PC-9 (cell line): ENCODE measurements at regions not wholly inside any gene's neighbourhood (a gene's known extent, or its start where the extent isn't known, plus 50 kb on each side); places are given as distances from the start of the nearest gene placed in this dataset.

Experiments used
- BruUV-seq: library from RNA; stranded (reverse); fragments of 400-500 nt; replicated peaks from 2 replicates; lab custom pipeline; 2021; lab: Mats Ljungman, UMichigan
- CTCF ChIA-PET: fragments of 300-600 bp; sonication (Branson Sonifier 250); formaldehyde crosslinking; loops from one replicate; lab custom pipeline; 2022; ENCODE audit warnings: antibody characterized with exemption; lab: Charles Lee
- POLR2A ChIA-PET: fragments of 300-600 bp; sonication (Branson Sonifier 250); formaldehyde crosslinking; loops from one replicate; lab custom pipeline; 2022; ENCODE audit warnings: antibody characterized with exemption; ENCODE audit not compliant: unreplicated experiment; lab: Charles Lee
- DNase-seq, 2 experiments: peaks; one replicate each; pipeline versions ENCODE4 v3.0.0 to v3.0.0-alpha.2; 2015 to 2022; ENCODE audit warnings: mixed read lengths in 1 of 2
- H2AFZ ChIP-seq: fragments of 200-600 bp; sonication (generic); 2 replicates; pipeline ENCODE4 v1.8.1; 2017; ENCODE audit warnings: antibody characterized with exemption
- H3F3A ChIP-seq: fragments of 200-600 bp; sonication (generic); 2 replicates; pipeline ENCODE4 v1.8.1; 2017; ENCODE audit warnings: antibody characterized with exemption, mild to moderate bottlenecking, low read depth; ENCODE audit not compliant: insufficient read depth
- H3K27ac ChIP-seq: fragments of 200-600 bp; sonication (generic); 2 replicates; pipeline ENCODE4 v1.6.1; 2016; ENCODE audit warnings: mixed run types
- H3K27me3 ChIP-seq: fragments of 200-600 bp; sonication (generic); 2 replicates; pipeline ENCODE4 v1.6.1; 2016; ENCODE audit warnings: low read depth, mixed run types; ENCODE audit not compliant: insufficient read depth
- H3K36me3 ChIP-seq: fragments of 200-600 bp; sonication (generic); 2 replicates; pipeline ENCODE4 v1.6.1; 2016; ENCODE audit warnings: low read depth, mixed run types
- H3K4me1 ChIP-seq: fragments of 200-600 bp; sonication (generic); replicated peaks from 2 replicates; pipeline ENCODE4 v1.6.1; 2016; ENCODE audit warnings: mixed run types; ENCODE audit not compliant: insufficient read depth
- H3K4me2 ChIP-seq: fragments of 200-600 bp; sonication (generic); 2 replicates; pipeline ENCODE4 v1.6.1; 2017; ENCODE audit warnings: mixed run types
- H3K4me3 ChIP-seq: fragments of 200-600 bp; sonication (generic); 2 replicates; pipeline ENCODE4 v1.6.1; 2016; ENCODE audit warnings: mixed run types
- H3K79me2 ChIP-seq: fragments of 200-600 bp; sonication (generic); 2 replicates; pipeline ENCODE4 v1.6.1; 2017; ENCODE audit warnings: low read depth, mixed run types
- H3K9me2 ChIP-seq: fragments of 200-600 bp; sonication (generic); 2 replicates; pipeline ENCODE4 v1.8.1; 2017; ENCODE audit warnings: mild to moderate bottlenecking; ENCODE audit not compliant: insufficient read depth
- H3K9me3 ChIP-seq: fragments of 200-600 bp; sonication (generic); 2 replicates; pipeline ENCODE4 v1.8.1; 2016; ENCODE audit warnings: low read depth; ENCODE audit not compliant: insufficient read depth
- H4K20me1 ChIP-seq: fragments of 200-600 bp; sonication (generic); 2 replicates; pipeline ENCODE4 v1.8.1; 2017; ENCODE audit not compliant: insufficient read depth
- EZH2 ChIP-seq: fragments of 200-600 bp; sonication (generic); IDR thresholded peaks from 2 replicates; pipeline ENCODE4 v1.8.0; 2017; ENCODE audit warnings: antibody characterized with exemption, low read depth
- intact Hi-C: fragments of 100-400 bp; cut with micrococcal nuclease; formaldehyde crosslinking; loops from one replicate; pipeline ENCODE4 v1.10.0; 2022; ENCODE audit not compliant: unreplicated experiment
- TF ChIP-seq, protein P1 (sequence below): fragments of 200-600 bp; sonication (generic); conservative IDR thresholded peaks from 2 replicates; pipeline ENCODE4 v1.6.1; 2017; ENCODE audit warnings: mixed run types, antibody characterized with exemption, mild to moderate bottlenecking, moderate library complexity

DNA sequence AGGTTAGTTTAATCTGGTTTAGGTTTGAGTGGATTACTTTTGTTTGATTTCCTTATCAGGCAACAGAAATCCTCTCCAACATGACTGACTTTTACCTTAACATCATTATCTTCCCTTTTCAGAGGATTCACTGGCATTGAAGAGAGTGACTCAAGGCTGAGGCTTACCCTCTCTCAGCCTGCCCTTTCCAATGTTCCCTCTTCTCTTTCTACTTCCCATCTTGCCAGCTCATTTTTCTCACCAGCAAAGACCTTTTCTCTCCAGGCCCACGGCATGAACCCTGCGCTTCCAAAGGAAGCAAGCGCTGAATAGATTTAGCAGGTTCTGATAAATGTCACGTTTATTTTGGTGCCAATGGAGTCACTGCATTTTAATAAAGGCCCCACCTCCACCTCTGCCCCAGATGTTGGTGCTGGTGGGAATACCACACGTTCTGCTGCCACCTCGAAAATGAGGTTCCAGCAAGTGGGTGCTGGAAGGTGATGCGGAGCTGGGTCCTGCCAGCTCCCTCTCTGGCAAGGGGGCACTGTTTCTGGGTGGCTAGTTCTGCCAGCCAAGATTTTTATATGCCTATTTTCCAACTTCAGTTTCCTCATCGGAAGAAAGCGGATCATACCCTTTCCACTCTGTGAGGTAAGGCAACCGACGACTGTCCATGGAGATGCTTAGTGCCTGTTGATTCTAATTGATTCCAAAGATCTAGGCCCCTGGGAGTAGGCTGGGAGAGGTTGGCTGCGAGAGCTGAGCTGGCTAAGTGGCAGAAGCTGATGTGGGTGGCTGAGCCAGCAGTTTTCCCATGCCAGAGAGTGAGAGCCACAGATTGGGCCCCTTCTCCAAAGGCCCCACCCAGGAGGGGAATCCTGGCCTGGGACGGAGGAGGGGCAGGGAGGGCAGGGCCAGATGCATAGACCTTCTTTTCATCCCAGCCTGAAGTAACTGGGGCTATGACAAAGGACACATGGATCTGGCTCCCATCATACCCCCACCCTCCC is 87.7 kb upstream of the MAFB start:
- ChIA-PET POLR2A (no interaction called here), CTCF (no interaction called here)
- Histone ChIP-seq H3F3A (no peaks in the 10 kb centered on the region), H3K9me3 (no peaks in the 10 kb centered on the region), H3K27me3 (peaks cover 39% of the 10 kb centered on the region), H3K4me3 (no peak overlapping the region), H4K20me1 (no peaks in the 10 kb centered on the region), H3K9me2 (0 out of 2 replicates have a peak, but pooled peaks cover 3% of the 10 kb centered on the region), H2AFZ (no peak overlapping the region), H3K79me2 (no peaks in the 10 kb centered on the region), H3K36me3 (no peaks in the 10 kb centered on the region), H3K27ac (no peak overlapping the region), H3K4me2 (no peak overlapping the region), H3K4me1 (no peaks in the 10 kb centered on the region)
- intact Hi-C loops: no loop called here
- TF ChIP-seq, protein P1, sequence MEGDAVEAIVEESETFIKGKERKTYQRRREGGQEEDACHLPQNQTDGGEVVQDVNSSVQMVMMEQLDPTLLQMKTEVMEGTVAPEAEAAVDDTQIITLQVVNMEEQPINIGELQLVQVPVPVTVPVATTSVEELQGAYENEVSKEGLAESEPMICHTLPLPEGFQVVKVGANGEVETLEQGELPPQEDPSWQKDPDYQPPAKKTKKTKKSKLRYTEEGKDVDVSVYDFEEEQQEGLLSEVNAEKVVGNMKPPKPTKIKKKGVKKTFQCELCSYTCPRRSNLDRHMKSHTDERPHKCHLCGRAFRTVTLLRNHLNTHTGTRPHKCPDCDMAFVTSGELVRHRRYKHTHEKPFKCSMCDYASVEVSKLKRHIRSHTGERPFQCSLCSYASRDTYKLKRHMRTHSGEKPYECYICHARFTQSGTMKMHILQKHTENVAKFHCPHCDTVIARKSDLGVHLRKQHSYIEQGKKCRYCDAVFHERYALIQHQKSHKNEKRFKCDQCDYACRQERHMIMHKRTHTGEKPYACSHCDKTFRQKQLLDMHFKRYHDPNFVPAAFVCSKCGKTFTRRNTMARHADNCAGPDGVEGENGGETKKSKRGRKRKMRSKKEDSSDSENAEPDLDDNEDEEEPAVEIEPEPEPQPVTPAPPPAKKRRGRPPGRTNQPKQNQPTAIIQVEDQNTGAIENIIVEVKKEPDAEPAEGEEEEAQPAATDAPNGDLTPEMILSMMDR: no peak
- TF ChIP-seq EZH2: no peak
- no TSS peak for BruUV-seq
- DNase-seq: no peak

DNA sequence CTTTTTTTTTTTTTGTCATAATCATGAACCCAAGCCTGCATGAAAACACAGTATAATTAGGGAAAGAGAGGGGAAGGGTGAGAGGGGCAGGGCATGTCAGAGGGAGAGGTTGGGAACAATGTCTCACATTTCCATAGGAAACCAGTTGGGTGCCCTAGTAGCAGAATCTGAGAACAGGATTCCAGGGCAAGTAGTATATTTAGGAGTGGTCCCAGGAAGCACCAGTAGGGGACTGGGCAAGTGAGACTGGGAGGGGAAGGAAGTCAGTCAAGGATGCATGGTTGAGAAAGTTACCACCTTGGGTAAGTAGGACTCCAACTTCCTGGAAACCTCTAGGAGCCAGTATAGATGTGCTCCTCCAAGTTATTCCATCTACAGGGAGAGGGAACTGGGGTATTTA is 88.6 kb upstream of the MAFB start:
- POLR2A ChIA-PET: no interaction called here
- no TSS peak for BruUV-seq
- intact Hi-C loops: no loop called here
- Histone ChIP-seq H3K79me2 (no peaks in the 10 kb centered on the region), H3K4me1 (no peaks in the 10 kb centered on the region), H3K9me3 (no peaks in the 10 kb centered on the region), H3K27ac (no peak overlapping the region), H3K4me2 (no peak overlapping the region), H3K36me3 (no peaks in the 10 kb centered on the region), H3K27me3 (peaks cover 46% of the 10 kb centered on the region), H3K9me2 (0 out of 2 replicates have a peak, but pooled peaks cover 3% of the 10 kb centered on the region), H2AFZ (no peak overlapping the region), H4K20me1 (no peaks in the 10 kb centered on the region), H3F3A (no peaks in the 10 kb centered on the region), H3K4me3 (no peak overlapping the region)
- no peak for DNase-seq
- CTCF ChIA-PET: no interaction called here
- no peak for TF ChIP-seq EZH2
- TF ChIP-seq, protein P1: no peak

DNA sequence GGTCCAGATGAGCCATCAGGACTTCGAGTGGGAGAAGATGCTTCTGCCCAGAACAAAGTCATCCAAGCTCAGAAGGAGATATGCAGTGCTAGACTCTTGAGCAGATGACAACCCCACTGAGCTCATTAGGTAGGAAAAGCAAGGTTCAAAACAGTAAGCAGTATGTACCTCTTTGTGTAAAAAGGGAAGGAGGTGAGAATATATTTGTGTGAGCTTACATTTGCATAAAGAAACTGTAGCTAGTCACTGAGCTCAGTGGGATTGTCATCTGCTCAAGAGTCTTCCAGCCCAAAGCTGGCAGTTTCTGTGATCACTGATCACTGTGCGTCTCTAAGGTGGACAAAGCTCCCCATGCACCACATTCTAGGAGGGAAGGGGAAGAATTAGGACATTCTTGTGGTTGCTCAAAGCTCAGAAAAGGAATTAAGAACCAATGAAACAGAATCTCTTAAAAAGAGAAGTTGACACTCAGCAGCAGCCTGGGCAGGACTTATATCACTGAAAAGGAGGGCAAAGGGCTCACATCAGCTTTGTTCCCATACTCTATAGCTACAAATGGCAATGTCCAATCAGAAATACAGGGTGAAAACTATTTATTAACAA is 90.0 kb upstream of the MAFB start:
- H3K27me3 ChIP-seq: peaks cover 57% of the 10 kb centered on the region
- no peak overlapping the region for H2AFZ ChIP-seq
- ChIA-PET CTCF (no interaction called here), POLR2A (no interaction called here)
- H3K4me3 ChIP-seq: no peak overlapping the region
- H3F3A ChIP-seq: no peaks in the 10 kb centered on the region
- H4K20me1 ChIP-seq: no peaks in the 10 kb centered on the region
- no peaks in the 10 kb centered on the region for H3K4me1 ChIP-seq
- DNase-seq: no peak
- 0 out of 2 replicates have a peak, but pooled peaks cover 3% of the 10 kb centered on the region for H3K9me2 ChIP-seq
- H3K9me3 ChIP-seq: no peaks in the 10 kb centered on the region
- intact Hi-C loops: no loop called here
- H3K4me2 ChIP-seq: no peak overlapping the region
- BruUV-seq: no TSS peak
- no peak overlapping the region for H3K27ac ChIP-seq
- no peaks in the 10 kb centered on the region for H3K36me3 ChIP-seq
- H3K79me2 ChIP-seq: no peaks in the 10 kb centered on the region
- TF ChIP-seq, protein P1: no peak
- TF ChIP-seq EZH2: no peak
